ENCODE measurements at regions not wholly inside any gene's neighbourhood (a gene's known extent, or its start where the extent isn't known, plus 50 kb on each side); places are given as distances from the start of the nearest gene placed in this dataset.

DNA sequence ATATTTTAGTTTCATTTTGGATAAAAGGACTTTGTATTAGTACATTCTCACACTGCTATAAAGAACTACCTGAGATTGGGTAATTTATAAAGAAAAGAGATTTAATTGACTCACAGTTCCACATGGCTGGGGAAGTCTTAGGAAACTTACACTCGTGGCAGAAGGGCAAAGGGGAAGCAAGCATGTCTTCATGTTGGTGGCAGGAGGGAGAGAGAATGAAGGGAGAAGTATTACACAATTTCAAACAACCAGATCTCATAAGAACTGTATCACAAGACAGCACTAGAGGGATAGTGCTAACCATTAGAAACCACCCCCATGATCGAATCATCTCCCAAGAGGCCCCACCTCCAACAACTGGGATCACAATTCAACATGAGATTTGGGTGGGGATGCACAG, 142.9 kb downstream of the USP31 start:
- no peaks in the 10 kb centered on the region for H3K36me3 ChIP-seq (ENCODE audit: insufficient read depth, low read length)
- H2AFZ ChIP-seq (ENCODE audit: low read length): no peak overlapping the region
- TF ChIP-seq CTCF (IDR thresholded peaks at IDR 0.05; ENCODE audit: low read length) (no peak), EZH2 (IDR thresholded peaks at IDR 0.05; ENCODE audit: borderline replicate concordance, low read length) (no peak)
- no peaks in the 10 kb centered on the region for H3F3A ChIP-seq (ENCODE audit: insufficient read depth, low read length)
- H3K27ac ChIP-seq (ENCODE audit: low read depth, low read length, poor library complexity, severe bottlenecking): no peak overlapping the region
- no peaks in the 10 kb centered on the region for H4K20me1 ChIP-seq (ENCODE audit: insufficient read depth, low read length)
- H3K4me2 ChIP-seq (ENCODE audit: low read length): no peak overlapping the region
- H3K9ac ChIP-seq (ENCODE audit: low read length): no peak overlapping the region
- H3K9me3 ChIP-seq (ENCODE audit: low read length): no peaks in the 10 kb centered on the region
- H3K9me2 ChIP-seq (ENCODE audit: low read depth, low read length): no peaks in the 10 kb centered on the region
- H3K4me1 ChIP-seq (ENCODE audit: insufficient read depth, low read length, severe bottlenecking): no peaks in the 10 kb centered on the region
- H3K27me3 ChIP-seq (ENCODE audit: insufficient read depth, low read length): no peaks in the 10 kb centered on the region
- H3K79me2 ChIP-seq (ENCODE audit: insufficient read depth, low read length): no peaks in the 10 kb centered on the region
- no peak overlapping the region for H3K4me3 ChIP-seq (ENCODE audit: low read depth, low read length, poor library complexity, severe bottlenecking)

DNA sequence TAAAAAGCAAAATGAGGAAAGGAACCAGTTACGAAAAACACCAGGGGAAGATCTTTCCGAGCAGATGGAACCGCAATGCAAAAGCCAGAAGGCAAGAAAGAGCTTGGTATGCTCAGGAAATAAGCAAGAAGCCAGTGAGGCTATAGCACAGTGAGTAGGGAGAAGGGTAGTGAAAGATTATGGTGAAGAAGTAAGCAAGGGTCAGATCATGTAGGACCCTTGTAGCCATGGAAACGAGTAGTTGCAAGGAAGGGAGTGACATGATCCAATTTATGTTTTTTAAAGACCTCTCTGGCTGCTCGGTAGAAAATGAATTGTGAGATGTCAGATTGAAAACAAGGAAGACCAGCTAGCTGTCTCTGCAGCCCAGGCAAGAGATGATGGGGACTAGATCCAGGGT, 143.3 kb downstream of the USP31 start:
- H3K9me3 ChIP-seq (ENCODE audit: low read length): no peaks in the 10 kb centered on the region
- H3K27ac ChIP-seq (ENCODE audit: low read depth, low read length, poor library complexity, severe bottlenecking): no peak overlapping the region
- TF ChIP-seq CTCF (IDR thresholded peaks at IDR 0.05; ENCODE audit: low read length): no peak
- no peak for TF ChIP-seq EZH2 (IDR thresholded peaks at IDR 0.05; ENCODE audit: borderline replicate concordance, low read length)
- H3F3A ChIP-seq (ENCODE audit: insufficient read depth, low read length): no peaks in the 10 kb centered on the region
- no peaks in the 10 kb centered on the region for H3K79me2 ChIP-seq (ENCODE audit: insufficient read depth, low read length)
- no peaks in the 10 kb centered on the region for H4K20me1 ChIP-seq (ENCODE audit: insufficient read depth, low read length)
- H3K4me3 ChIP-seq (ENCODE audit: low read depth, low read length, poor library complexity, severe bottlenecking): no peak overlapping the region
- H3K9me2 ChIP-seq (ENCODE audit: low read depth, low read length): no peaks in the 10 kb centered on the region
- H3K4me1 ChIP-seq (ENCODE audit: insufficient read depth, low read length, severe bottlenecking): no peaks in the 10 kb centered on the region
- H3K9ac ChIP-seq (ENCODE audit: low read length): no peak overlapping the region
- no peak overlapping the region for H2AFZ ChIP-seq (ENCODE audit: low read length)
- no peaks in the 10 kb centered on the region for H3K27me3 ChIP-seq (ENCODE audit: insufficient read depth, low read length)
- no peak overlapping the region for H3K4me2 ChIP-seq (ENCODE audit: low read length)
- no peaks in the 10 kb centered on the region for H3K36me3 ChIP-seq (ENCODE audit: insufficient read depth, low read length)

GRCh38 chr16:22989598-22989997, 159.7 kb downstream of the USP31 start:
- Histone ChIP-seq H3F3A (ENCODE audit: insufficient read depth, low read length) (no peaks in the 10 kb centered on the region), H3K27me3 (ENCODE audit: insufficient read depth, low read length) (no peaks in the 10 kb centered on the region), H3K79me2 (ENCODE audit: insufficient read depth, low read length) (no peaks in the 10 kb centered on the region), H3K27ac (ENCODE audit: low read depth, low read length, poor library complexity, severe bottlenecking) (no peak overlapping the region), H2AFZ (ENCODE audit: low read length) (no peak overlapping the region), H3K9me2 (ENCODE audit: low read depth, low read length) (no peaks in the 10 kb centered on the region), H3K9ac (ENCODE audit: low read length) (no peak overlapping the region), H3K9me3 (ENCODE audit: low read length) (peaks cover 3% of the 10 kb centered on the region; the same call in 1 of the 2 replicates), H4K20me1 (ENCODE audit: insufficient read depth, low read length) (no peaks in the 10 kb centered on the region), H3K36me3 (ENCODE audit: insufficient read depth, low read length) (no peaks in the 10 kb centered on the region), H3K4me3 (ENCODE audit: low read depth, low read length, poor library complexity, severe bottlenecking) (no peak overlapping the region), H3K4me2 (ENCODE audit: low read length) (no peak overlapping the region), H3K4me1 (ENCODE audit: insufficient read depth, low read length, severe bottlenecking) (no peaks in the 10 kb centered on the region)
- no peak for TF ChIP-seq CTCF (IDR thresholded peaks at IDR 0.05; ENCODE audit: low read length)
- no peak for TF ChIP-seq EZH2 (IDR thresholded peaks at IDR 0.05; ENCODE audit: borderline replicate concordance, low read length)
